Keratinocyte (primary cell): ENCODE measurements at regions not wholly inside any gene's neighbourhood (a gene's known extent, or its start where the extent isn't known, plus 50 kb on each side); places are given as distances from the start of the nearest gene placed in this dataset.

Experiments
- DNase-seq: peaks from one replicate; pipeline ENCODE4 v3.0.0-alpha.2; 2011; ENCODE audit warnings: low read depth, missing footprints, low spot score
- FAIRE-seq: peaks from 2 replicates; lab custom pipeline; 2011; peaks lifted over from hg19 to GRCh38; lab: Jason Lieb, UNC
- H2AFZ ChIP-seq: 2 replicates; pipeline ENCODE4 v1.6.0; 2012; ENCODE audit warnings: low read length, control low read depth, inconsistent platforms; ENCODE audit not compliant: control insufficient read depth
- H3K27ac ChIP-seq: 2 replicates; pipeline ENCODE4 v1.5.1; 2011; ENCODE audit warnings: low read length; ENCODE audit not compliant: control insufficient read depth, insufficient read depth
- H3K27me3 ChIP-seq: 3 replicates; pipeline ENCODE4 v1.6.0; 2011; ENCODE audit warnings: low read length; ENCODE audit not compliant: control insufficient read depth, insufficient read depth; ENCODE audit errors: extremely low read depth
- H3K36me3 ChIP-seq, 2 experiments: 2 replicates in 1 of 2; 3 replicates in 1 of 2; pipeline ENCODE4 v1.5.1; 2011; ENCODE audit warnings: low read length in 2 of 2, mild to moderate bottlenecking in 1 of 2; ENCODE audit not compliant: control insufficient read depth in 2 of 2, insufficient read depth in 2 of 2; ENCODE audit errors: extremely low read depth in 1 of 2
- H3K4me1 ChIP-seq: 3 replicates; pipeline ENCODE4 v1.5.1; 2011; ENCODE audit warnings: low read length; ENCODE audit not compliant: control insufficient read depth, insufficient read depth; ENCODE audit errors: extremely low read depth
- H3K4me2 ChIP-seq: 3 replicates; pipeline ENCODE4 v1.6.0; 2011; ENCODE audit warnings: low read depth, low read length; ENCODE audit not compliant: control insufficient read depth, insufficient read depth; ENCODE audit errors: extremely low read depth
- H3K4me3 ChIP-seq, 3 experiments: fragments of 200-600 bp in 1 of 3; sonication (generic) in 1 of 3; 2 replicates in 2 of 3; 3 replicates in 1 of 3; pipeline ENCODE4 v1.5.1; 2011 to 2016; ENCODE audit warnings: low read length in 3 of 3, mild to moderate bottlenecking in 3 of 3, control low read depth in 2 of 3, inconsistent platforms in 1 of 3, low read depth in 1 of 3, mixed read lengths in 1 of 3, mixed run types in 1 of 3, moderate library complexity in 1 of 3; ENCODE audit not compliant: control insufficient read depth in 2 of 3, insufficient read depth in 2 of 3; ENCODE audit errors: extremely low read depth in 1 of 3
- H3K79me2 ChIP-seq: 2 replicates; pipeline ENCODE4 v1.6.0; 2012; ENCODE audit warnings: low read length; ENCODE audit not compliant: control insufficient read depth, insufficient read depth
- H3K9ac ChIP-seq: 3 replicates; pipeline ENCODE4 v1.6.0; 2011; ENCODE audit warnings: low read length; ENCODE audit not compliant: control insufficient read depth, insufficient read depth; ENCODE audit errors: extremely low read depth
- H3K9me1 ChIP-seq: 3 replicates; pipeline ENCODE4 v1.6.0; 2011; ENCODE audit warnings: low read length; ENCODE audit not compliant: control insufficient read depth, insufficient read depth; ENCODE audit errors: extremely low read depth
- H3K9me3 ChIP-seq: 2 replicates; pipeline ENCODE4 v1.5.1; 2012; ENCODE audit warnings: low read depth, low read length; ENCODE audit not compliant: control insufficient read depth
- H4K20me1 ChIP-seq: 3 replicates; pipeline ENCODE4 v1.6.0; 2011; ENCODE audit warnings: low read length; ENCODE audit not compliant: control insufficient read depth, insufficient read depth; ENCODE audit errors: extremely low read depth
- CTCF ChIP-seq, 3 experiments: IDR thresholded peaks in 1 of 3; conservative IDR thresholded peaks in 1 of 3; optimal IDR thresholded peaks in 1 of 3; 2 replicates in 2 of 3; 3 replicates in 1 of 3; pipeline versions ENCODE3 to v1.5.1; 2011; ENCODE audit warnings: low read length in 3 of 3, mild to moderate bottlenecking in 3 of 3, moderate library complexity in 2 of 3, control low read depth in 1 of 3, inconsistent platforms in 1 of 3; ENCODE audit not compliant: insufficient read depth in 2 of 3; ENCODE audit errors: extremely low read depth in 1 of 3
- EZH2 ChIP-seq: IDR thresholded peaks from one replicate; pipeline ENCODE4 v1.6.1; 2012; ENCODE audit warnings: inconsistent platforms, mild to moderate bottlenecking, low read length, moderate library complexity
- dilution Hi-C: fragments of 300-500 bp; cut with MboI; formaldehyde crosslinking; loops from one replicate; pipeline ENCODE4 v1.7.0; 2020; ENCODE audit warnings: low sequenced_read_pairs; ENCODE audit not compliant: extremely low pct_ligation_motif_present

DNA sequence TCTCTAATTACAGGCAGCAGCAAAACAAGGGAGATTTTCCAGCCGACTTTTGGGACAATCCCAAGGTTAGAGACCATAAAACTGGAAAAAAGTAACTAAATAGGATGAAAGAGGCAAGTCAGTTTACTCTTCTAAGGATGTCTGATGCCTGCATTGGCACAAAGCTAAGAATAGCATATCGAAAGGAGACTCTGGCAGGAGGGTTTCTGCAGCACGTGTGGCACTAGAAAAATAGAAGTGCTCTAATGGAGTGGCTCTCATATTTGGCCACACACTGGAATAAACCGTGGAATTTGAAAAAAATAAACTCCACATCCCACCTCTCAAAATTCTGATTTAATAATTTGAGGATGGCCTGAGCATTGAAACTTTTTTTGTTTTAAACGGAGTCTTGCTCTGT, 77.2 kb upstream of the ARSJ start:
- Histone ChIP-seq H2AFZ (no peak overlapping the region), H3K4me1 (peaks cover 11% of the 10 kb centered on the region), H3K36me3 (no peaks in the 10 kb centered on the region), H3K9ac (no peak overlapping the region), H3K4me3 (no peak overlapping the region), H3K79me2 (no peaks in the 10 kb centered on the region), H3K27ac (no peak overlapping the region), H3K9me1 (no peaks in the 10 kb centered on the region), H3K4me2 (no peak overlapping the region), H3K27me3 (no peaks in the 10 kb centered on the region), H4K20me1 (no peaks in the 10 kb centered on the region), H3K9me3 (no peaks in the 10 kb centered on the region)
- no peak for FAIRE-seq
- DNase-seq, result no peak
- no peak for TF ChIP-seq CTCF (optimal IDR thresholded peaks at IDR 0.05 in 1 of 3, IDR thresholded peaks at IDR 0.05 in 1 of 3, conservative IDR thresholded peaks at IDR 0.05 in 1 of 3; ENCODE audit: extremely low read depth in 1 of 3, insufficient read depth in 2 of 3, low read length in 3 of 3)
- no peak for TF ChIP-seq EZH2
- dilution Hi-C loops, result no loop called here

DNA sequence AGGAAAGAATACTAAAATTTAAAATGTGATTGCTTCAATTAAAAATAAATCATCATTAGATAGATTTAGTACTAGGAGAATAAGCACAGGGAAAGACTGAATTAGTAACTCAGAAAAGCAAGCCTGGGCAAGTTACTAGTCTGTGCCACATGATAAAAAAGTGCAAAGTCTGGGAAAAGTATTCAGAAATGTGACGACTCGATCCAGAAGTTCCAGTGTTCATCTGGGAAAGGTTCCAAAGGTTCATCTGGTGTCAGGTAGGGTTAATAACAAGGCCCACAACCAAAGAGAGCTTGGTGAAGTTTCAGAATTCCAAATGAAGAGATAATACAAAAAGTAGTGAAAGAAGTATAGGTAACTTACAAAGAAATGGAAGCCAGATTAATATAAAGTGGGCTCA, 78.3 kb upstream of the ARSJ start:
- H3K9ac ChIP-seq, result no peak overlapping the region
- no peak overlapping the region for H3K4me3 ChIP-seq
- H3K27ac ChIP-seq, result no peak overlapping the region
- H3K4me2 ChIP-seq, result peak overlapping the region; percentile 72
- FAIRE-seq (peak; percentile 89), DNase-seq (no peak)
- dilution Hi-C loops, result no loop called here
- no peaks in the 10 kb centered on the region for H3K36me3 ChIP-seq
- H3K79me2 ChIP-seq, result no peaks in the 10 kb centered on the region
- peaks cover 9% of the 10 kb centered on the region for H3K4me1 ChIP-seq
- H3K9me3 ChIP-seq, result no peaks in the 10 kb centered on the region
- no peaks in the 10 kb centered on the region for H3K9me1 ChIP-seq
- H2AFZ ChIP-seq, result peak overlapping the region; percentile 58
- no peak for TF ChIP-seq EZH2
- TF ChIP-seq CTCF (optimal IDR thresholded peaks at IDR 0.05 in 1 of 3, IDR thresholded peaks at IDR 0.05 in 1 of 3, conservative IDR thresholded peaks at IDR 0.05 in 1 of 3; ENCODE audit: extremely low read depth in 1 of 3, insufficient read depth in 2 of 3, low read length in 3 of 3), result peak in 1 of 3 experiments; percentile 34
- H4K20me1 ChIP-seq, result no peaks in the 10 kb centered on the region
- no peaks in the 10 kb centered on the region for H3K27me3 ChIP-seq
